Esophagus muscularis mucosa (tissue), 4 donors: ENCODE measurements at regions not wholly inside any gene's neighbourhood (a gene's known extent, or its start where the extent isn't known, plus 50 kb on each side); places are given as distances from the start of the nearest gene placed in this dataset.

Experiments used
- DNase-seq: peaks from one replicate; pipeline ENCODE4 v3.0.0-alpha.2; 2017; ENCODE audit errors: extremely low spot score
- H3K27ac ChIP-seq, 4 donors: fragments of 200-600 bp; sonication (generic); replicated peaks in 1 of 4; 1 replicate in 3 of 4; 2 replicates in 1 of 4; pipeline ENCODE4 v1.5.1; 2016 to 2019; ENCODE audit warnings: mild to moderate bottlenecking in 1 of 4
- H3K27me3 ChIP-seq, 4 donors: fragments of 200-600 bp; sonication (generic); one replicate each; pipeline versions ENCODE4 v1.5.1 to v1.6.0; 2016 to 2019
- H3K36me3 ChIP-seq, 4 donors: fragments of 200-600 bp; sonication (generic); one replicate each; pipeline ENCODE4 v1.5.1; 2016 to 2019
- H3K4me1 ChIP-seq, 4 donors: fragments of 200-600 bp; sonication (generic); one replicate each; pipeline ENCODE4 v1.5.1; 2016 to 2019
- H3K4me3 ChIP-seq, 4 donors: fragments of 200-600 bp; sonication (generic); 1 replicate in 2 of 4; 2 replicates in 2 of 4; pipeline ENCODE4 v1.5.1; 2016 to 2019; ENCODE audit warnings: mild to moderate bottlenecking in 4 of 4, moderate library complexity in 1 of 4
- H3K9me3 ChIP-seq, 4 donors: fragments of 200-600 bp; sonication (generic); 1 replicate in 3 of 4; 2 replicates in 1 of 4; pipeline ENCODE4 v1.5.1; 2016 to 2019
- CTCF ChIP-seq, 3 experiments: fragments of 200-600 bp in 2 of 3; fragments of 450-650 bp in 1 of 3; sonication (generic) in 2 of 3; IDR thresholded peaks; one replicate each; pipeline ENCODE4 v1.5.1; 2017 to 2019; ENCODE audit warnings: antibody characterized with exemption in 3 of 3, mild to moderate bottlenecking in 2 of 3, moderate library complexity in 1 of 3
- EP300 ChIP-seq: sonication (generic); formaldehyde crosslinking; IDR thresholded peaks from one replicate; pipeline ENCODE4 v1.6.1; 2017; ENCODE audit warnings: antibody characterized with exemption
- POLR2A ChIP-seq: fragments of 450-650 bp; IDR thresholded peaks from one replicate; pipeline ENCODE4 v1.6.1; 2017; ENCODE audit warnings: antibody characterized with exemption, moderate library complexity, mild to moderate bottlenecking, low read depth
- POLR2AphosphoS5 ChIP-seq, 2 donors: sonication (generic); formaldehyde crosslinking; IDR thresholded peaks; one replicate each; pipeline ENCODE4 v1.6.1; 2017; ENCODE audit warnings: antibody characterized with exemption in 2 of 2
- WGBS: methylation state at CpG from one replicate; pipeline ENCODE4 v1.1.5; 2018; 5-methylcytosine and 5-hydroxymethylcytosine counted together
- intact Hi-C: fragments of 100-400 bp; cut with DNase I; formaldehyde crosslinking; loops from one replicate; pipeline ENCODE4 v1.15.1; 2023

DNA sequence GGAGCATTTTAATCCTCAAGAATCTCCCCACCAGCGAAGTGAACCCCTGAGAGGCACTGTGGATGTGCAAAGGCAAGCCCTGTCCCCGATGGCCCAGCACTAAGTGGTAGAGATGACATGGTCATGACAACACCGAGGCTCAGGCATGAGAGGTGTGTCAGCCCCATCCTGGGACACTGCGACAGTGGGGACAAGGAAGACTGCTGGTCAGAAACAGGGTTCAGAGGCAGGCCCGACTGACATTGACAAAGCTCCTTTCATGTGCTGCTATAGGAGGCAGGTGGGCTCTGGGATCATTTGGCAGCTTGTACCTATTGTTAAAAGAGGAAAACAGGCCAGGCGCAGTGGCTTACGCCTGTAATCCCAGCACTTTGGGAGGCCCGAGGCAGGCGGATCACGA lies 54.3 kb upstream of the MYEOV start:
- intact Hi-C loops = no loop called here
- H3K4me3 ChIP-seq = no peak overlapping the region
- no peaks in the 10 kb centered on the region for H3K9me3 ChIP-seq
- 95% methylated on average over 9 of the region's 10 CpGs for WGBS
- peak; percentile 31 for DNase-seq
- H3K36me3 ChIP-seq = no peaks in the 10 kb centered on the region
- TF ChIP-seq CTCF (IDR thresholded peaks at IDR 0.05) (no peak), POLR2A (no peak), EP300 (no peak), POLR2AphosphoS5 (IDR thresholded peaks at IDR 0.05) (no peak)
- H3K4me1 ChIP-seq = peaks cover 0 to 3% (median 0%) of the 10 kb centered on the region in 4 donors
- H3K27ac ChIP-seq = no peak overlapping the region
- no peaks in the 10 kb centered on the region for H3K27me3 ChIP-seq

GRCh38 chr11:69240332-69241074 lies 53.5 kb upstream of the MYEOV start:
- intact Hi-C loops = no loop called here
- over 99% methylated on average over 6 of the region's 7 CpGs for WGBS

GRCh38 chr11:69241075-69241740 lies 52.7 kb upstream of the MYEOV start:
- H3K36me3 ChIP-seq = no peaks in the 10 kb centered on the region
- peaks cover 0 to 3% (median 0%) of the 10 kb centered on the region in 4 donors for H3K4me1 ChIP-seq
- H3K27me3 ChIP-seq = no peaks in the 10 kb centered on the region
- no peak overlapping the region for H3K27ac ChIP-seq
- peak; percentile 57 for DNase-seq
- 91% methylated on average over 6 of the region's 6 CpGs for WGBS
- intact Hi-C loops = no loop called here
- H3K4me3 ChIP-seq = no peak overlapping the region
- TF ChIP-seq POLR2AphosphoS5 (IDR thresholded peaks at IDR 0.05) (no peak), EP300 (no peak), POLR2A (no peak), CTCF (IDR thresholded peaks at IDR 0.05) (no peak)
- no peaks in the 10 kb centered on the region for H3K9me3 ChIP-seq

More at GRCh38 chr11:69240332-69241074, 53.5 kb upstream of the MYEOV start:
- TF ChIP-seq CTCF (IDR thresholded peaks at IDR 0.05) (peak in 1 of 3 experiments; percentile 27), EP300 (no peak), POLR2A (no peak), POLR2AphosphoS5 (IDR thresholded peaks at IDR 0.05) (no peak)
- Histone ChIP-seq H3K27me3 (no peaks in the 10 kb centered on the region), H3K36me3 (no peaks in the 10 kb centered on the region), H3K4me3 (no peak overlapping the region), H3K4me1 (peaks cover 0 to 3% (median 0%) of the 10 kb centered on the region in 4 donors), H3K9me3 (no peaks in the 10 kb centered on the region), H3K27ac (no peak overlapping the region)
- peak; percentile 72 for DNase-seq

GRCh38 chr11:69241844-69242243 lies 52.1 kb upstream of the MYEOV start:
- intact Hi-C loops = no loop called here
- Histone ChIP-seq H3K9me3 (no peaks in the 10 kb centered on the region), H3K4me1 (peaks cover 0 to 3% (median 0%) of the 10 kb centered on the region in 4 donors), H3K27ac (no peak overlapping the region), H3K27me3 (no peaks in the 10 kb centered on the region), H3K4me3 (no peak overlapping the region), H3K36me3 (no peaks in the 10 kb centered on the region)
- TF ChIP-seq EP300 (no peak), POLR2A (no peak), POLR2AphosphoS5 (IDR thresholded peaks at IDR 0.05) (no peak), CTCF (IDR thresholded peaks at IDR 0.05) (no peak)
- 92% methylated on average over 4 of the region's 4 CpGs for WGBS
- DNase-seq = no peak
